ENCODE measurements at regions not wholly inside any gene's neighbourhood (a gene's known extent, or its start where the extent isn't known, plus 50 kb on each side); places are given as distances from the start of the nearest gene placed in this dataset.

GRCh38 chr13:84207509-84207908 is 325.2 kb upstream of the SLITRK1 start:
- H3K27ac Mint-ChIP-seq: no peak overlapping the region
- H3K9me2 ChIP-seq (ENCODE audit: insufficient read depth): peaks cover 4% of the 10 kb centered on the region
- no peak overlapping the region for H3K27ac ChIP-seq (ENCODE audit: low read depth)
- no peaks in the 10 kb centered on the region for H3K36me3 Mint-ChIP-seq (ENCODE audit: low read depth)
- H3K79me2 ChIP-seq (replicated peaks; ENCODE audit: insufficient read depth): no peaks in the 10 kb centered on the region
- no peak overlapping the region for H3K4me3 Mint-ChIP-seq
- H3K27me3 Mint-ChIP-seq (ENCODE audit: insufficient read depth, low read depth, poor library complexity): no peaks in the 10 kb centered on the region
- DNase-seq (ENCODE audit: low spot score) (no peak), ATAC-seq (no peak)
- no peaks in the 10 kb centered on the region for H3K27me3 ChIP-seq (ENCODE audit: insufficient read depth)
- peaks cover 3% of the 10 kb centered on the region; the same call in 1 of the 3 replicates for H3K4me1 Mint-ChIP-seq
- no peaks in the 10 kb centered on the region for H3K9me3 Mint-ChIP-seq
- no peaks in the 10 kb centered on the region for H4K20me1 ChIP-seq (replicated peaks; ENCODE audit: insufficient read depth)
- H3K36me3 ChIP-seq (ENCODE audit: insufficient read depth): no peaks in the 10 kb centered on the region
- TF ChIP-seq CTCF (conservative IDR thresholded peaks at IDR 0.05; ENCODE audit: low read depth in 2 of 2) (no peak), EZH2phosphoT487 (IDR thresholded peaks at IDR 0.05; ENCODE audit: unreplicated experiment) (no peak), ZNF331 (CRISPR knock-in tag; IDR thresholded peaks at IDR 0.05; ENCODE audit: low read depth) (no peak), ETS1 (IDR thresholded peaks at IDR 0.05) (no peak), REST (IDR thresholded peaks at IDR 0.05; ENCODE audit: unreplicated experiment) (no peak), EZH2 (IDR thresholded peaks at IDR 0.05; ENCODE audit: low read depth, unreplicated experiment) (no peak), NANOG (IDR thresholded peaks at IDR 0.05; ENCODE audit: borderline replicate concordance) (no peak), ZNF114 (CRISPR knock-in tag; IDR thresholded peaks at IDR 0.05) (no peak), JUNB (IDR thresholded peaks at IDR 0.05; ENCODE audit: unreplicated experiment) (no peak), ZNF462 (CRISPR knock-in tag; IDR thresholded peaks at IDR 0.05) (no peak), STAT1 (IDR thresholded peaks at IDR 0.05; ENCODE audit: unreplicated experiment) (no peak), POLR2AphosphoS5 (IDR thresholded peaks at IDR 0.05; ENCODE audit: low read depth) (no peak), CREB1 (CRISPR knock-in tag; IDR thresholded peaks at IDR 0.05; ENCODE audit: low read depth) (no peak)
- 0 out of 2 replicates have a peak overlapping the region, but pooled peaks have one; percentile 51 for H3K4me2 ChIP-seq
- H2AFZ ChIP-seq: peak overlapping the region; percentile 9; the same call in 1 of the 2 replicates
- no peaks in the 10 kb centered on the region for H3F3A ChIP-seq (replicated peaks; ENCODE audit: low read depth)
- H3K4me3 ChIP-seq: no peak overlapping the region
- peaks cover 10% of the 10 kb centered on the region for H3K4me1 ChIP-seq (ENCODE audit: insufficient read depth)
